GM12878 (cell line): ENCODE measurements at regions not wholly inside any gene's neighbourhood (a gene's known extent, or its start where the extent isn't known, plus 50 kb on each side); places are given as distances from the start of the nearest gene placed in this dataset.

Experiments
- CTCF ChIP-seq, 3 experiments: IDR thresholded peaks in 2 of 3; conservative IDR thresholded peaks in 1 of 3; 2 replicates each; pipeline ENCODE4 v1.5.1; 2011; ENCODE audit warnings: low read depth in 3 of 3, low read length in 3 of 3, mild to moderate bottlenecking in 3 of 3, control low read depth in 2 of 3, moderate library complexity in 2 of 3, inconsistent platforms in 1 of 3, mixed read lengths in 1 of 3; ENCODE audit not compliant: control insufficient read depth in 2 of 3, insufficient read depth in 1 of 3; ENCODE audit errors: extremely low read depth in 1 of 3
- EP300 ChIP-seq, 2 experiments: fragments of 150-350 bp in 1 of 2; IDR thresholded peaks; 2 replicates each; pipeline ENCODE4 v1.6.1; 2011 to 2012; ENCODE audit warnings: low read depth in 2 of 2, low read length in 2 of 2, borderline replicate concordance in 1 of 2, improper control_type of control experiment in 1 of 2, inconsistent platforms in 1 of 2; ENCODE audit not compliant: control insufficient read depth in 1 of 2
- JUND ChIP-seq: IDR thresholded peaks from 2 replicates; pipeline ENCODE4 v1.6.1; 2012; ENCODE audit warnings: low read depth, mild to moderate bottlenecking, low read length, improper control_type of control experiment, moderate library complexity
- POLR2A ChIP-seq: IDR thresholded peaks from 2 replicates; pipeline ENCODE4 v1.6.1; 2011; ENCODE audit warnings: low read depth, mild to moderate bottlenecking, low read length
- RFX5 ChIP-seq: IDR thresholded peaks from 2 replicates; pipeline ENCODE4 v1.6.1; 2011; ENCODE audit warnings: low read depth, low read length, improper control_type of control experiment
- SRF ChIP-seq, 2 experiments: IDR thresholded peaks; 2 replicates each; pipeline ENCODE4 v1.6.1; 2011; ENCODE audit warnings: low read depth in 2 of 2, low read length in 2 of 2, mild to moderate bottlenecking in 1 of 2, moderate library complexity in 1 of 2
- TARDBP ChIP-seq: IDR thresholded peaks from 2 replicates; pipeline ENCODE4 v1.6.1; 2016; ENCODE audit warnings: borderline replicate concordance
- YY1 ChIP-seq: IDR thresholded peaks from 2 replicates; pipeline ENCODE4 v1.6.1; 2011; ENCODE audit warnings: low read depth, mild to moderate bottlenecking, low read length

- TF ChIP-seq TARDBP (no peak), JUND (no peak), POLR2A (no peak), SRF (IDR thresholded peaks at IDR 0.05; ENCODE audit: low read depth in 2 of 2, low read length in 2 of 2) (no peak), EP300 (IDR thresholded peaks at IDR 0.05; ENCODE audit: borderline replicate concordance in 1 of 2, control insufficient read depth in 1 of 2, low read depth in 2 of 2, low read length in 2 of 2) (no peak), CTCF (IDR thresholded peaks at IDR 0.05 in 2 of 3, conservative IDR thresholded peaks at IDR 0.05 in 1 of 3; ENCODE audit: control insufficient read depth in 2 of 3, extremely low read depth in 1 of 3, insufficient read depth in 1 of 3, low read depth in 3 of 3, low read length in 3 of 3) (no peak), RFX5 (no peak), YY1 (no peak)
Measured at GRCh38 chr1:4066860-4067599, 167.0 kb upstream of the C1orf174 start.
